IPS-NIHi7 (cell line): ENCODE measurements at regions not wholly inside any gene's neighbourhood (a gene's known extent, or its start where the extent isn't known, plus 50 kb on each side); places are given as distances from the start of the nearest gene placed in this dataset.
"Not testable (repeated sequence)": the region's sequence is repeated elsewhere in the genome, so short reads cannot be mapped to it uniquely, and the experiment has no call there.

ENCODE experiments used
- DNase-seq: peaks from one replicate; pipeline ENCODE4 v3.0.0; 2012; ENCODE audit warnings: mixed read lengths; ENCODE audit errors: extremely low spot score

GRCh38 chr1:112818990-112819689 is 104.0 kb upstream of the PPM1J start:
- DNase-seq: no peak

DNA sequence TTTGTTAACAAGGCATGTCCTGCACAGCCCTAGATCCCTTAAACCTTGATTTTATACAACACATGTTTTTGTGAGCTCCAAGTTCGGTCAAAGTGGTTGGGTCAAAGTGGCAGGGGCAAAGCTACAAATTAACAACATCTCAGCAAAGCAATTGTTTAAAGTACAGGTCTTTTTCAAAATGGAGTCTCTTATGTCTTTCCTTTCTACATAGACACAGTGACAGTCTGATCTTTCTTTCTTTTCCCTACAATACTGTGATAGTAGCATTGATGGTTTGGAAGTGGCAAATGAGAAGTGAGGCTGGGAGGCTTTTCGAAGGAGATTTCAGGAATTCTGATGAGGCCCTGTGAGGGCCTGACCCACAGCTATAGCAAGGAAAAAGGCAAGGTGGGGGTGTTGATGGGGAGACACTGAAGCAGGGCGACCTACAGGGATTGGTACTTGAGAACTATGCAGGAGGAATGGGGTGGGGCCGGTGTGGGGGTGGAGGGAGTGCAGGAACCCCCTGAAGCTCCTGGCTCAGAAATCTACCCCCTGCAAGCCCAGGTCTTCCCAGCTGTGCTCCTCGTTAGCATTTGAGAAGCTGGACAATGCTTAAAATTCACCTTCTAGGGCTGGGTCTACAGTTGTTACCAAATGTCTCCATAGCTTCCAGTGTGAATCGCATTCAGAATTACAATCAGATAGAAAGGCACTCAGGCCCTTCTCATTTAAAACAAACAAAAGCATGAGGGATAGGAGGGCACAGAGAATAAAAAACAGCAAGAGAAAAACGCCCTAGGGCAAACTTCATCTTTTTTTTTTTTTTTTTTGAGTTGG is 102.6 kb upstream of the PPM1J start:
- DNase-seq: peak; percentile 83

DNA sequence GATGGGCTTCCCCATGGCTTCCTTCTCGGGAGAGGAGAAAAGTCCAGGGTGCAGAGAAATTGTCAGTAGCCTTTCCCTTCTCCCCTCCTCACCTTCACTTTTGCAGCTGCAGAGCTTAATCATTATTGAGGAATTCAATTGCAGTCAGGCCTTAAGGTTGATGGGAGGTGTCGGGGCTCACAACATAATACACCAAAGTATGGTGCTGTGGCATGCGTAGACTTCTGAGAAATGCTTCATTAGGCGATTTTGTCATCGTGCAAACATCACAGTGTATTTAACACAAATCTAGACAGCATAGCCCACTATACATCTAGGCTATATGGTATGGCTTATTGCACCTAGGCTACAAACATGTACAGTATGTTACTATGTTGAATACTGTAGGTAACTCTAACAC is 100.2 kb upstream of the PPM1J start:
- no peak for DNase-seq

DNA sequence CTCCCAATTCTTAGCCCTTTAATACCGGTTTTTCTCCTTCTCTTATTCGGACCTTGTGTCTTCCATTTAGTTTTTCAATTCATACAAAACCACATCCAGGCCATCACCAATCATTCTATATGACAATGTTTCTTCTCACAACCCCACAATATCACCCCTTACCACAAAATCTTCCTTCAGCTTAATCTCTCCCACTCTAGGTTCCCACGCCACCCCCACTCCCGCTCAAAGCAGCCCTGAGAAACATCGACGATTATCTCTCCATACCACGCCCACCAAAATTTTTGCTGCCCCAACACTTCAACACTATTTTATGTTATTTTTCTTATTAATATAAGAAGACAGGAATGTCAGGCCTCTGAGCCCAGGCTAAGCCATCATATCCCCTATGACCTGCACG is 99.5 kb upstream of the PPM1J start:
- not testable (repeated sequence) for DNase-seq

GRCh38 chr1:112808861-112809684 is 93.9 kb upstream of the PPM1J start:
- peak; percentile 86 for DNase-seq

DNA sequence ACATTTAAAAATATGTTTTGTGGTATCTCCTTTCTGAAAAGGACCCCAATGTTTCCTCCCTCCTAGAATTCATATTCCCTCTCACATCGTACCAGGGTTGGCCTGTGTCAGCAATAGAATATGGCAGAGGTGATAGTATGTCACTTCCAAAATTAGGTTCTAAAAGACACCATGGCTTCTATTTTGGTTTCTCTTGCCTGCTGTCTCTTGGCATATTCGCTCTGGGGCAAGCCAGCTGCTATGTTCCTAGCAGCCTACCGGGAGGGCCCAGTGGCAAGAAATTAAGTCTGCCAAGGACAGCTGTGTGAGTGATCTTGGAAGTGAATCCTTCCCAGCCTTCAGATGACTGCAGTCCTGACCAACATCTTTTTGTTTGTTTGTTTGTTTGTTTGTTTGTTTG is 92.9 kb upstream of the PPM1J start:
- no peak for DNase-seq

DNA sequence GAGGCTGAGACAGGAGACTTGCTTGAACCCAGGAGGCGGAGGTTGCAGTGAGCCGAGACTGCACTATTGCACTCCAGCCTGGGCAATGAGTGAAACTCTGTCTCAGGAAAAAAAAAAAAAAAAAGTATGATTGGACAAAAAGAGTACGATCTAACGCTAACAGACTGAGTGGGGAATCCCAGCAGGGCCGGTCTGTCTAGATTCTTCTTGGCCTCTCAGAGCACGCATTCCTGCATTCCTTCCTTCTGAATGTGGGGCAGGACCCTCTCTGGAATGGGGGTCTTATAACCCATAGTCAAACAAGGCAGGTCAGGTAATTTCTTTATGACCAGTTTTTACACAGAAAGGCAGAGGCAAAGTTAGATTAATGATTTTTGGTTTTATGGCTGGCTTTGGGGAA is 92.0 kb upstream of the PPM1J start:
- no peak for DNase-seq

GRCh38 chr1:112806090-112806642 is 91.0 kb upstream of the PPM1J start:
- no peak for DNase-seq

- peak; percentile 11 for DNase-seq
These were observed 90.2 kb upstream of the PPM1J start for GRCh38 chr1:112805155-112805853.

DNA sequence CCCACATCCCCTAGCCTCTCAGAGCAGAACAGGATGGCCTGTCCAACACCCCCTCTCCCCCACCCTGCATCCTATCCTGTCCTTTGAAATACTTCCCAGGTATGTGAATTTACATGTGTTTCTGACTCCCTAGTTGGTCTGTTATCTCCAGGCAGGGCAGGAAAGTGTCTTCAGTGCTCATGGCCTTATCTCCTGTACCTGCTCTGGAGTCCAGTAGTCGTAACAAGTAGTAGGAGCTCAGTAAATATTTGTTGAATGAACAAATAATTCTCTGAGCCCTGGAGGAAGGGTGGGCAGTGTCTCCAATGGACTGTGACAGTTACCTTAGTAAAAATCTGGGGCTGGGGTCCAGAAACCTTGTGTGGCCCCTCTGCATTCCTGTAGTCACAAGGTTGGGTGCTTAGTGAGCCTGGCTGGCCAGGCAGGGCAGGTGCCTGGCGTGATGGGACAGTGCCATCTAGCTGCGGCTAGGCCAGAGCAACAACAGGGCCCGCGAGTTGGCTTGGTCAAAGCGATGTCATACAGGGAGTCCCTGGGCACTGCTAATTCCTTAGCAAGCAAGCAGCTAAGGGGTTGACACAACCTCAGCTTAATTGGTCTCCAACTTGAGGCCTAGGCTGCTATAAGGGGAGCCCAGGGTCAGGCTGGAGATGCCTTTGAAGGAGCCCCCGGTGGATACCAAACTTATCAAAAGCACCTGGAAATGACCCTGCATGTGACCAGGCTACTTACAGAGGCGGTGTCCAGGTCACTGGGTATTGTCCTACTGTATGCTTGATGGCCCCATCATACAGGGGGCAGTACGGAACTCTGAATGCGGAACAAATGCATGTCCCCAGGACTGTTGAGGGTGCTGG is 89.0 kb upstream of the PPM1J start:
- peak; percentile 87 for DNase-seq

DNA sequence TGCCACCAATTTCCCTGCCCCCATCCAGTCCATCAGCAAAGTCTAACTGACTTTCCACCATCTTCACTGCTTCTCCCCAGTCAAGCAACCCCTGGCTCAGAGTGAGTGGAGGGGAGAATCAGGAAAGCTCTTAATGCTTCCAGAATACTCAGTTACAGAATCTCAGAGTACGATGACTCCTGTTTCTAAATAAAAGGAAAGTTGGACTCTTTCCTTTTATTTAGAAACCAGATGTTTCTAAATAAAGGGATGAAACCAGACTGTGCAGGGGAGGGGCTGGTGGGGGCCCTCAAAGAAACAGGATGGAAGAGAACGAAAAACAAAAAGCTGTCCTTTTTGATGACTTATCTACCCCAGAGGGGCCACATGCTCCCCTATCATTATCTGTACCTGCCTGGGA is 85.2 kb upstream of the PPM1J start:
- no peak for DNase-seq

GRCh38 chr1:112798292-112798691 is 83.2 kb upstream of the PPM1J start:
- no peak for DNase-seq

- DNase-seq: no peak
These were observed 82.1 kb upstream of the PPM1J start for GRCh38 chr1:112797224-112797623.

- DNase-seq: no peak
These were observed 79.6 kb upstream of the PPM1J start for GRCh38 chr1:112794654-112795239.

DNA sequence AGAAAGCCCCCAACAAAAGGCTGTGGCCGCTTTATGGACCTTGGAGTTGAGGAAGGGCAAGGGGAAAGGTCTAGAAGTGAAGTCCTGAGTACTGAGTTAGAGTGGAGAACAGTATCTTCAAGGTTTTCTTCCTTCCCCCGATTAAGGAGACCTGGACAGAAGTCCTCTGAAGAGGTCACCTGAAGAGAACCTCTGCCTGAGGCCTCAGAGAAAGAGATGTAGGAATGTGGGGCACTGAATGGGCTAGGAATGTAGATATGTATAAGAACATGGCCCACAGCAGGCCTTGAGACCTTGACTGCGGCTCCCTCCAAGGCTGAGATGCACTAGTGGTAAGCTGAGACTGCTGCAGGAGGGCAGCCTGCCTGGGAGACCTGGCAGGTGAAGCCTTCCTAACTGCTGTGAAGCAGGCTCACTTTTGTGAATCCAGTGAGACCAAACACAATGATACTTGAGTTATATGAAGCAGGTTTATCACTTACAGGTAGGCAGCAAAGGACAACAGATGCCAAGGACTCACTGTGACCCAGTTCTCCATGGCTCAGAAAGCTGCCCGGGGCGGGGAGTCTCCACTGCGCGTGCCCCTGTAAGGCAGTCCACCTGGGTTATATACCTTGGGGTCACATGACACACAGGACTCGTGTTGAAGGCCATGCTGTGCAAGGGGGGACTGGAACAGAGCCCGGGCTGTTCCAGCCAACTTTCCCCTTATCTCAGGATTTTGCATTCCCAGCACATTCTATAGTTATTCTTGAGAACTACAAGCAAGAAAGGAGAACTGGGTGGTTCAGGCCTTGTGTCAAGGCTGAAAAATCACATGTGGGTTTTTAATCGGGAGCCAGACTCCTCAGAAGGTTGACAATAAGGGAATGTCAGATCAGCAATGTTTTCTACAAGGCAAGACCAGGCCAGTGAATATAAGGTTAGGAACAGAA is 78.8 kb upstream of the PPM1J start:
- no peak for DNase-seq

DNA sequence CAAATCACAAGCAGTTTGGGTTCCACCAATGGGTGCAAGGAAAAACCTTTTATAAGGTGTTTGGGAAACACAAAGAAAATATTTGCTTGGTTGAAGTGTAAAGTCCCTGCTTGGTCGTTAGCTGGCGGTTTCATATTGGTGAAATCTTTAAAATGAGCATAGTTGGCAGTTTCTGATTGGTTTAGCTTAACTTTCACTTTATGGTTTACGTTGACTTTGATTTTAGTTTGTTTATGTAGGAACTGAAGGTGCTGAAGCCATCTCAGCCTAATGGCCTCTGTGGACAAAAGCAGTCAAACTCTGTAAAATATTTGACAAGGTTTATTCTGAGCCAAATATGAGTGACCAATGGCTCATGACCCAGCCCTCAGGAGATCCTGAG is 76.6 kb upstream of the PPM1J start:
- no peak for DNase-seq

GRCh38 chr1:112790920-112791722 is 76.0 kb upstream of the PPM1J start:
- DNase-seq: peak; percentile 45

- DNase-seq: no peak
These were observed 73.4 kb upstream of the PPM1J start for GRCh38 chr1:112788561-112788960.
